H1 (cell line): ENCODE measurements at regions not wholly inside any gene's neighbourhood (a gene's known extent, or its start where the extent isn't known, plus 50 kb on each side); places are given as distances from the start of the nearest gene placed in this dataset.

Experiments used
- CTCF ChIA-PET: fragments of 300-600 bp; sonication (Branson Sonifier 250); formaldehyde crosslinking; loops from one replicate; lab custom pipeline; 2021; ENCODE audit not compliant: partially characterized antibody; lab: Charles Lee
- POLR2A ChIA-PET: fragments of 300-600 bp; sonication (Branson Sonifier 250); formaldehyde crosslinking; loops from one replicate; lab custom pipeline; 2021; ENCODE audit warnings: inconsistent platforms; ENCODE audit not compliant: partially characterized antibody; lab: Charles Lee
- DNase-seq, 2 experiments: peaks; one replicate each; pipeline versions ENCODE4 v3.0.0 to v3.0.0-alpha.2; 2010 to 2022; ENCODE audit warnings: low spot score in 2 of 2, low read depth in 1 of 2, mixed read lengths in 1 of 2
- FAIRE-seq: peaks from 2 replicates; lab custom pipeline; 2011; peaks lifted over from hg19 to GRCh38; lab: Jason Lieb, UNC
- H2AFZ ChIP-seq: 2 replicates; pipeline ENCODE4 v1.8.1; 2012; ENCODE audit warnings: low read length, inconsistent platforms
- H2AK5ac ChIP-seq: 2 replicates; pipeline ENCODE4 v1.6.1; 2013; ENCODE audit warnings: low read depth, low read length
- H2BK120ac ChIP-seq: replicated peaks from 2 replicates; pipeline ENCODE3; 2013; ENCODE audit warnings: low read depth, low read length, inconsistent platforms
- H2BK12ac ChIP-seq: 2 replicates; pipeline ENCODE4 v1.6.1; 2013; ENCODE audit warnings: low read depth, low read length
- H2BK15ac ChIP-seq: 2 replicates; pipeline ENCODE4 v1.6.1; 2013; ENCODE audit warnings: low read length
- H2BK20ac ChIP-seq: 2 replicates; pipeline ENCODE4 v1.6.1; 2013; ENCODE audit warnings: low read length
- H2BK5ac ChIP-seq: 2 replicates; pipeline ENCODE4 v1.6.1; 2013; ENCODE audit warnings: low read depth, low read length
- H3K14ac ChIP-seq: 2 replicates; pipeline ENCODE4 v1.6.1; 2013; ENCODE audit warnings: inconsistent platforms; ENCODE audit not compliant: insufficient read length
- H3K18ac ChIP-seq: 2 replicates; pipeline ENCODE4 v1.6.1; 2013; ENCODE audit warnings: low read length; ENCODE audit errors: extremely low read depth
- H3K23ac ChIP-seq: 2 replicates; pipeline ENCODE4 v1.6.1; 2013; ENCODE audit warnings: inconsistent platforms; ENCODE audit not compliant: insufficient read length
- H3K23me2 ChIP-seq: 2 replicates; pipeline ENCODE4 v1.6.1; 2013; ENCODE audit warnings: low read depth, low read length
- H3K27ac ChIP-seq: 2 replicates; pipeline ENCODE4 v1.6.1; 2011; ENCODE audit warnings: low read depth, low read length, inconsistent platforms
- H3K27me3 ChIP-seq, 4 experiments: replicated peaks in 1 of 4; 1 replicate in 1 of 4; 2 replicates in 3 of 4; pipeline versions ENCODE4 v1.6.1 to v1.8.1; 2011 to 2013; ENCODE audit warnings: low read length in 3 of 4, mild to moderate bottlenecking in 3 of 4, inconsistent platforms in 2 of 4, mixed read lengths in 2 of 4, moderate library complexity in 1 of 4; ENCODE audit not compliant: control insufficient read depth in 3 of 4, insufficient read depth in 3 of 4; ENCODE audit errors: extremely low read depth in 1 of 4
- H3K36me3 ChIP-seq, 4 experiments: 2 replicates each; pipeline versions ENCODE4 v1.6.1 to v1.8.1; 2011 to 2013; ENCODE audit warnings: mild to moderate bottlenecking in 4 of 4, low read length in 3 of 4, moderate library complexity in 2 of 4, control low read depth in 1 of 4, inconsistent platforms in 1 of 4; ENCODE audit not compliant: insufficient read depth in 4 of 4, control insufficient read depth in 2 of 4
- H3K4ac ChIP-seq: replicated peaks from 2 replicates; pipeline ENCODE3; 2013; ENCODE audit warnings: low read length, low read depth, mixed read lengths, inconsistent platforms; ENCODE audit not compliant: insufficient read length
- H3K4me1 ChIP-seq, 4 experiments: replicated peaks in 1 of 4; 1 replicate in 1 of 4; 2 replicates in 3 of 4; pipeline versions ENCODE4 v1.6.1 to v1.8.1; 2011 to 2013; ENCODE audit warnings: low read length in 3 of 4, inconsistent platforms in 2 of 4, mixed read lengths in 1 of 4; ENCODE audit not compliant: insufficient read depth in 4 of 4, control insufficient read depth in 3 of 4
- H3K4me2 ChIP-seq, 2 experiments: 2 replicates each; pipeline versions ENCODE4 v1.6.1 to v1.8.1; 2011 to 2013; ENCODE audit warnings: low read depth in 2 of 2, low read length in 2 of 2, control low read depth in 1 of 2, inconsistent platforms in 1 of 2, mild to moderate bottlenecking in 1 of 2; ENCODE audit not compliant: insufficient read depth in 1 of 2
- H3K4me3 ChIP-seq, 4 experiments: fragments of 200-600, 300-600 bp in 1 of 4; sonication (generic), shearing (Covaris generic), sonication (Bioruptor Twin) in 1 of 4; 2 replicates each; pipeline versions ENCODE4 v1.5.1 to v1.8.1; 2011 to 2016; ENCODE audit warnings: low read length in 4 of 4, low read depth in 3 of 4, control low read depth in 2 of 4, inconsistent platforms in 2 of 4, mild to moderate bottlenecking in 2 of 4, mixed read lengths in 1 of 4, moderate library complexity in 1 of 4; ENCODE audit not compliant: insufficient read depth in 2 of 4; ENCODE audit errors: extremely low read depth in 1 of 4
- H3K56ac ChIP-seq: replicated peaks from 2 replicates; pipeline ENCODE3; 2013; ENCODE audit warnings: low read depth, mild to moderate bottlenecking, mixed read lengths, low read length, inconsistent platforms; ENCODE audit not compliant: insufficient read length
- H3K79me1 ChIP-seq: 2 replicates; pipeline ENCODE4 v1.6.1; 2013; ENCODE audit warnings: low read depth, low read length, control low read depth
- H3K79me2 ChIP-seq, 2 experiments: 2 replicates each; pipeline versions ENCODE4 v1.6.1 to v1.8.1; 2012 to 2013; ENCODE audit warnings: low read length in 2 of 2, mild to moderate bottlenecking in 2 of 2, inconsistent platforms in 1 of 2; ENCODE audit not compliant: insufficient read depth in 2 of 2, control insufficient read depth in 1 of 2
- H3K9ac ChIP-seq, 4 experiments: replicated peaks in 1 of 4; 1 replicate in 1 of 4; 2 replicates in 3 of 4; pipeline versions ENCODE4 v1.6.1 to v1.8.1; 2011 to 2013; ENCODE audit warnings: low read depth in 3 of 4, low read length in 3 of 4, control low read depth in 2 of 4, mild to moderate bottlenecking in 2 of 4, moderate library complexity in 2 of 4, inconsistent platforms in 1 of 4; ENCODE audit errors: extremely low read depth in 1 of 4
- H3K9me3 ChIP-seq, 2 experiments: 2 replicates each; pipeline versions ENCODE4 v1.6.1 to v1.8.1; 2012 to 2013; ENCODE audit warnings: mild to moderate bottlenecking in 2 of 2, moderate library complexity in 2 of 2, control low read depth in 1 of 2, inconsistent platforms in 1 of 2, low read depth in 1 of 2, low read length in 1 of 2, mixed read lengths in 1 of 2; ENCODE audit not compliant: insufficient read depth in 2 of 2
- H4K20me1 ChIP-seq, 2 experiments: replicated peaks in 1 of 2; 2 replicates each; pipeline versions ENCODE3 to v1.8.1; 2011 to 2013; ENCODE audit warnings: inconsistent platforms in 2 of 2, low read length in 2 of 2, mild to moderate bottlenecking in 1 of 2; ENCODE audit not compliant: insufficient read depth in 2 of 2, control insufficient read depth in 1 of 2
- H4K5ac ChIP-seq: 2 replicates; pipeline ENCODE4 v1.6.1; 2013; ENCODE audit warnings: low read length, low read depth, mixed read lengths, inconsistent platforms; ENCODE audit not compliant: insufficient read length
- H4K8ac ChIP-seq: 2 replicates; pipeline ENCODE4 v1.8.0; 2013; ENCODE audit warnings: mild to moderate bottlenecking, moderate library complexity, low read length, inconsistent platforms; ENCODE audit not compliant: insufficient read depth; ENCODE audit errors: extremely low read depth
- H4K91ac ChIP-seq: replicated peaks from 2 replicates; pipeline ENCODE3; 2013; ENCODE audit warnings: low read length, mixed read lengths, inconsistent platforms; ENCODE audit not compliant: insufficient read length
- HDAC6 ChIP-seq: IDR thresholded peaks from one replicate; pipeline ENCODE4 v1.7.1; 2012; ENCODE audit warnings: low read depth, mild to moderate bottlenecking, inconsistent platforms, low read length, moderate library complexity
- KDM4A ChIP-seq: IDR thresholded peaks from one replicate; pipeline ENCODE4 v1.7.1; 2012; ENCODE audit warnings: low read depth, mild to moderate bottlenecking, moderate library complexity, low read length, inconsistent platforms; ENCODE audit not compliant: severe bottlenecking
- WGBS, 2 experiments: shearing (Covaris generic) in 1 of 2; methylation state at CpG; one replicate each; pipeline versions ENCODE4 v1.1.6 to v1.1.7; 2013 to 2015; ENCODE audit warnings: low lambda C conversion rate in 2 of 2, mixed read lengths in 2 of 2, inconsistent platforms in 1 of 2, low coverage in 1 of 2, missing lambda C conversion rate in 1 of 2; ENCODE audit not compliant: insufficient replicate concordance in 2 of 2, insufficient coverage in 1 of 2, insufficient read length in 1 of 2; ENCODE audit errors: extremely low coverage in 1 of 2, missing lambda C conversion rate in 1 of 2; 5-methylcytosine and 5-hydroxymethylcytosine counted together

DNA sequence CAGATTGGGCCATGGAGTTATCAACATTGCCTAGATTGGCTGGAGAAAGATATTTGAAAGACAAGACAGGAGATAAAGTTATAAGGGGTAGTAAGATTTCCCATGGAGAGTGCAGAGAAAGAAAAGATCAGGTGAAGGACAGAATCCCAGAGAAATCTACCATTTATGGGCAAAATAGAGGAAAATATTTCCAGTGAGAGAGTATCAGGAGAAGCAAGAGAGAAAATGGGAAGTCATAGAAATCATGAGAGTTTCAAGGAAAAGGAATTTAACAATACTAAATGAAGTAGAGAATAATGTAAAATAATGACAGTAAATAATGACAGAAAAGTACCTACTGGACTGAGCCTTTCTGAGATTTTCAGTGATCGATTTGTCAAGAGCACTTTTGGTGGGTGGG is 447.6 kb upstream of the CHST9 start:
- no peak overlapping the region for H3K9ac ChIP-seq
- no peaks in the 10 kb centered on the region for H3K79me1 ChIP-seq
- H3K56ac ChIP-seq, result no peak overlapping the region
- ChIA-PET CTCF (interaction anchor here (1.1 kb wide), 1 partner anchor 28 kb away, joined by 3 read pairs; no protein-coding TSS in a partner anchor), POLR2A (no interaction called here)
- 91% methylated on average over 1 of the region's 1 CpG; no CpG with 5 or more reads in 1 of the 2 experiments for WGBS, 2 experiments
- H2BK15ac ChIP-seq, result no peak overlapping the region
- no peak overlapping the region for H2BK20ac ChIP-seq
- H3K23ac ChIP-seq, result no peak overlapping the region
- no peak overlapping the region for H2BK5ac ChIP-seq
- H3K4ac ChIP-seq, result no peak overlapping the region
- H3K14ac ChIP-seq, result no peak overlapping the region
- H3K4me3 ChIP-seq, result no peak overlapping the region
- H3K18ac ChIP-seq, result no peak overlapping the region
- no peaks in the 10 kb centered on the region for H3K79me2 ChIP-seq
- TF ChIP-seq HDAC6 (no peak), KDM4A (no peak)
- no peak overlapping the region for H4K91ac ChIP-seq
- no peaks in the 10 kb centered on the region for H3K9me3 ChIP-seq
- H2BK120ac ChIP-seq, result no peak overlapping the region
- no peak overlapping the region for H3K27ac ChIP-seq
- no peak overlapping the region for H2AK5ac ChIP-seq
- no peaks in the 10 kb centered on the region for H3K27me3 ChIP-seq
- no peak overlapping the region for H3K4me2 ChIP-seq
- H4K5ac ChIP-seq, result no peak overlapping the region
- DNase-seq (no peak), FAIRE-seq (no peak)
- H3K36me3 ChIP-seq, result no peaks in the 10 kb centered on the region
- H2AFZ ChIP-seq, result no peak overlapping the region
- H4K20me1 ChIP-seq, result no peaks in the 10 kb centered on the region
- H2BK12ac ChIP-seq, result no peak overlapping the region
- no peaks in the 10 kb centered on the region for H3K23me2 ChIP-seq
- no peak overlapping the region for H4K8ac ChIP-seq
- H3K4me1 ChIP-seq, result no peaks in the 10 kb centered on the region
